ENCODE measurements at regions not wholly inside any gene's neighbourhood (a gene's known extent, or its start where the extent isn't known, plus 50 kb on each side); places are given as distances from the start of the nearest gene placed in this dataset.
"Not testable (repeated sequence)": the region's sequence is repeated elsewhere in the genome, so short reads cannot be mapped to it uniquely, and the experiment has no call there.

DNA sequence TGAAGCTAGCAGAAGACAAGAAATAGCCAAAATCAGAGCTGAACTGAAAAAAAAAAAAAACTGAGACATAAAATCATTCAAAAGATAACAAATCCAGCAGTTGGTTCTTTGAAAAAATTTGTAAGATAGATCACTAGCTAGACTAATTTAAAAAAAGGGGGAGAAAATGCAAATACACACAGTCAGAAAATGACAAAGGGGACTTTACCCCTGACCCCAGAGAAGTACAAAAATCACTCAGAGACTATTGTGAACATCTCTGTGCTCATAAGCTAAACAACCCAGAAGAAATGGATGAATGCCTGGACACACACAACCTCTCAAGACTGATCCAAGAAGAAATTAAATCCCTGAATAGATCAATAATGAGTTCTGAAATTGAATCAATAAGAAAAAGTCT is 914.3 kb upstream of the API5 start:
- peaks cover 3% of the 10 kb centered on the region for H3K9me3 ChIP-seq (ENCODE audit: control insufficient read depth, low read length)
- H3K4me1 ChIP-seq (ENCODE audit: control insufficient read depth, insufficient read depth, low read length), result no peaks in the 10 kb centered on the region
- no peak overlapping the region for H3K4me3 ChIP-seq (ENCODE audit: low read length)
- no peaks in the 10 kb centered on the region for H3K27me3 ChIP-seq (replicated peaks; ENCODE audit: control insufficient read depth, insufficient read depth, low read length)
- no peak overlapping the region for H3K9ac ChIP-seq (ENCODE audit: low read length)
- no peaks in the 10 kb centered on the region for H3K36me3 ChIP-seq (ENCODE audit: control insufficient read depth, insufficient read depth, low read length, severe bottlenecking)
- no peak for DNase-seq (ENCODE audit: low read depth)

DNA sequence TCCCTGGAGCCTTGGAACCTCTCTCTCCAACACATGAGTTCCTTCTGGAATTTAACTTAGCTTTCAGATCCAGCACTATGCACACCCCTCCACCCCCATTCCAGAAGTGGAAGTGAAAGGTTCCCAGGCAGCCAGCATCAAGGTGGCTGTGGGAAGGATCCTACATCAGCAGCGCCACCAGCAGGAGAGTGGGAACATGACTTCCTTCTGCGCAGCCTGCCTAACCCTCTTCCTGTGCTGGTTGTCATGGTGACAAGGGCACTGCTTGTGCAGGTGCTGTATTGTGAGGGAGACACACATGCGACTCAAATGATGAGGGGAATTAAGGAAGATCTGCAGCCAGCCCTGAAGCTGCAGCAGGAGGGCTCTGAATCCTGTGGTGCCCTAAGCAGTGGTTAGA is 904.5 kb upstream of the API5 start:
- Histone ChIP-seq H3K27me3 (replicated peaks; ENCODE audit: control insufficient read depth, insufficient read depth, low read length) (peaks cover 3% of the 10 kb centered on the region), H3K4me3 (ENCODE audit: low read length) (no peak overlapping the region), H3K4me1 (ENCODE audit: control insufficient read depth, insufficient read depth, low read length) (no peaks in the 10 kb centered on the region), H3K36me3 (ENCODE audit: control insufficient read depth, insufficient read depth, low read length, severe bottlenecking) (no peaks in the 10 kb centered on the region), H3K9ac (ENCODE audit: low read length) (no peak overlapping the region), H3K9me3 (ENCODE audit: control insufficient read depth, low read length) (no peaks in the 10 kb centered on the region)
- no peak for DNase-seq (ENCODE audit: low read depth)

DNA sequence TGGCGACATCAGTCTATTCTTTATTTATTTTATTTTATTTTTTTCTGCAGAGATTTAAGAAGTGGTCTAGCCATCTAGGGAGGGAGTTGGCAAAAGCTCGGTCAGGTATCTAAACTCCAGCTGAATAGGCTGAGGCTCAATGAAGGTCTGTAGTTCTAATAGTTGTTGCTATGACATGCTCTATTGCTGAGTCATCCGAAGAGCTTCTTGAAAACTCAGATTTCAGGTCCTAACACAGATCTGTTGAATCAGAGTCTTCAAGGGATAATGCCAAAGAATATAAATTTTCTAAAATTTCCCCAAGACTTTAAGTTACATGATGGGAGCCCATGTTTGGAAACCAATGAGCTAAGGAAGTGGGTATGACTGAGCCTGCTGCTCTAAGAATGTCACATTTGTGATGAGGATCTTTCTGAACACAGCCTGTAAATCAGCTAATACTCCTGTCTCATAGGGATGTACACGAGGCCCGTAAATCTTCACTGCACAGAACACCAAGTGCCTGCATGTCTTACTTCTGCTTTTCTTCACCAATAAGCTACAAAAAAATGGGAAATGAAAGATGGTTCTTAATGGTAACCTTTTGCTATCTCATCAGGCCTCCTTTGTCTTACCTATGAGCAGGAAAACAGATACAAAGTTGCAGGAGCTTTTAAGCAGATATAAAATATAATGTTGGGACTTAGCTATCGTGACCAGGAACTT is 901.4 kb upstream of the API5 start:
- H3K9ac ChIP-seq (ENCODE audit: low read length), result no peak overlapping the region
- H3K36me3 ChIP-seq (ENCODE audit: control insufficient read depth, insufficient read depth, low read length, severe bottlenecking), result no peaks in the 10 kb centered on the region
- DNase-seq (ENCODE audit: low read depth), result no peak
- no peaks in the 10 kb centered on the region for H3K4me1 ChIP-seq (ENCODE audit: control insufficient read depth, insufficient read depth, low read length)
- peaks cover 3% of the 10 kb centered on the region for H3K27me3 ChIP-seq (replicated peaks; ENCODE audit: control insufficient read depth, insufficient read depth, low read length)
- H3K4me3 ChIP-seq (ENCODE audit: low read length), result no peak overlapping the region
- no peaks in the 10 kb centered on the region for H3K9me3 ChIP-seq (ENCODE audit: control insufficient read depth, low read length)

DNA sequence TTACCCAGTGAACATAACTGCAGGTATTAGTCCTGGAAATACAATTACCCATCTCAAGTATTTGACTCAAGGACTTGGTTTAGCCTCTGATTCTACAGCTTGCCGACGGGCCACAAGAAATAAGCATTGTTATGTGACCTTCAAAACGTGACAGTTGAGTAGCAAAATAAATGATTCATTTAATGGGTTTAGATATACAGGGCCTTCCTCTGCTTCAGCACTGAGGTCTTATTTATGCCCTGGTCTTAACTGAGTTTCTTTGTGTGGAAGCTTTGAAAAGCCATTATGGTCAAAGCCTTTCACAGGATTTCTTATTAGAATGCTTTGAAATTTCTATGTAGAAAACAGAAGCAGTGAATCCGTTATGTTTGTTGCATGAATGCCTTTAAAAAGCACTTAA is 899.2 kb upstream of the API5 start:
- Histone ChIP-seq H3K4me1 (ENCODE audit: control insufficient read depth, insufficient read depth, low read length) (no peaks in the 10 kb centered on the region), H3K9me3 (ENCODE audit: control insufficient read depth, low read length) (no peaks in the 10 kb centered on the region), H3K9ac (ENCODE audit: low read length) (no peak overlapping the region), H3K27me3 (replicated peaks; ENCODE audit: control insufficient read depth, insufficient read depth, low read length) (no peaks in the 10 kb centered on the region), H3K4me3 (ENCODE audit: low read length) (no peak overlapping the region), H3K36me3 (ENCODE audit: control insufficient read depth, insufficient read depth, low read length, severe bottlenecking) (no peaks in the 10 kb centered on the region)
- DNase-seq (ENCODE audit: low read depth), result no peak

DNA sequence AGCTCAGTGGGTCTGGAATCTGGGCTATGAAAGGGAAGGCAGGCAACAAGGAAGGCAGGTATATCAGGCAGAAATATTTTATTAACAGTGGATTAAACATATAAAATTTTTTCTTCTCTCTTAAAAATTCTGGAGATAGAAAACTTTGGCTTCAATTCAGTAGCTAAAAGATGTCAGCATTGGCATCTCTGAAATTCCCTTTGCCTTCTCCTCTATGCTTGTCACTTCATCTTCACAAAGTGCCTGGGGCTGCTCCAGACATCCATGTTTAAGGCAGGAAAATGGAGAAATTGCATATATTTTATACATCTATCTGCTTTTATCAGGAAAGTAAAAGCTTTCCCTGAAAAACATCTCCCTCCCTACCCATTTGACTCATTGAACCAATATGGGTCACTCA is 894.1 kb upstream of the API5 start:
- no peaks in the 10 kb centered on the region for H3K4me1 ChIP-seq (ENCODE audit: control insufficient read depth, insufficient read depth, low read length)
- no peaks in the 10 kb centered on the region for H3K36me3 ChIP-seq (ENCODE audit: control insufficient read depth, insufficient read depth, low read length, severe bottlenecking)
- no peak overlapping the region for H3K9ac ChIP-seq (ENCODE audit: low read length)
- H3K9me3 ChIP-seq (ENCODE audit: control insufficient read depth, low read length), result no peaks in the 10 kb centered on the region
- no peak for DNase-seq (ENCODE audit: low read depth)
- H3K4me3 ChIP-seq (ENCODE audit: low read length), result no peak overlapping the region
- no peaks in the 10 kb centered on the region for H3K27me3 ChIP-seq (replicated peaks; ENCODE audit: control insufficient read depth, insufficient read depth, low read length)

DNA sequence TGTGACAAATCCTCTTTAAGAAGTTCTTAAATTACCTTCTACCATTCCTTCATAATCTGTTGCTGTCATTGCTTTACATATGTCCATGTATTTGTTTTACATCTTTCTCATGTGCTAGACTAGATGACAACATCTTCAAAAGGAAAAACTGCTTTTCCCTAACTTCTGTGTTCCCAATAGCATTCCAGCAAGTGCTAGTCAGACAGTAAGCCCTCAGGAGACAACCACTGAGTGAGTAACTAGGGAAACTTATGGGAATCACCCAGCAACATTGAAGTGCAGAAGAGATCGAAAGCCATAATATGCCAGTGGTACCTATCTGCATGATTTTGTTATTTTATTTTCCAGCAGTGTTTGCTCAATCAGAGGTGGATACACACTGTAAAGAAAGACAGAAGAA is 889.7 kb upstream of the API5 start:
- no peak for DNase-seq (ENCODE audit: low read depth)
- Histone ChIP-seq H3K4me3 (ENCODE audit: low read length) (no peak overlapping the region), H3K27me3 (replicated peaks; ENCODE audit: control insufficient read depth, insufficient read depth, low read length) (no peaks in the 10 kb centered on the region), H3K4me1 (ENCODE audit: control insufficient read depth, insufficient read depth, low read length) (no peaks in the 10 kb centered on the region), H3K36me3 (ENCODE audit: control insufficient read depth, insufficient read depth, low read length, severe bottlenecking) (no peaks in the 10 kb centered on the region), H3K9ac (ENCODE audit: low read length) (no peak overlapping the region), H3K9me3 (ENCODE audit: control insufficient read depth, low read length) (no peaks in the 10 kb centered on the region)

DNA sequence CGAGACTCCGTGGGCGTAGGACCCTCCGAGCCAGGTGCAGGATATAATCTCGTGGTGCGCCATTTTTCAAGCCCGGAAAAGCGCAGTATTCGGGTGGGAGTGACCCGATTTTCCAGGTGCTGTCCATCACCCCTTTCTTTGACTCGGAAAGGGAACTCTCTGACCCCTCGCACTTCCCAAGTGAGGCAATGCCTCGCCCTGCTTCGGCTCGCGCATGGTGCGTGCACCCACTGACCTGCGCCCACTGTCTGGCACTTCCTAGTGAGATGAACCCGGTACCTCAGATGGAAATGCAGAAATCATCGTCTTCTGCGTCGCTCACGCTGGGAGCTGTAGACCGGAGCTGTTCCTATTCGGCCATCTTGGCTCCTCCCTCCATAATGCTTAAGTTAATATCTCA is 876.9 kb upstream of the API5 start:
- not testable (repeated sequence) for H3K9me3 ChIP-seq (ENCODE audit: control insufficient read depth, low read length); H3K4me1 ChIP-seq (ENCODE audit: control insufficient read depth, insufficient read depth, low read length); H3K36me3 ChIP-seq (ENCODE audit: control insufficient read depth, insufficient read depth, low read length, severe bottlenecking); DNase-seq (ENCODE audit: low read depth); H3K4me3 ChIP-seq (ENCODE audit: low read length); H3K9ac ChIP-seq (ENCODE audit: low read length); H3K27me3 ChIP-seq (replicated peaks; ENCODE audit: control insufficient read depth, insufficient read depth, low read length)

DNA sequence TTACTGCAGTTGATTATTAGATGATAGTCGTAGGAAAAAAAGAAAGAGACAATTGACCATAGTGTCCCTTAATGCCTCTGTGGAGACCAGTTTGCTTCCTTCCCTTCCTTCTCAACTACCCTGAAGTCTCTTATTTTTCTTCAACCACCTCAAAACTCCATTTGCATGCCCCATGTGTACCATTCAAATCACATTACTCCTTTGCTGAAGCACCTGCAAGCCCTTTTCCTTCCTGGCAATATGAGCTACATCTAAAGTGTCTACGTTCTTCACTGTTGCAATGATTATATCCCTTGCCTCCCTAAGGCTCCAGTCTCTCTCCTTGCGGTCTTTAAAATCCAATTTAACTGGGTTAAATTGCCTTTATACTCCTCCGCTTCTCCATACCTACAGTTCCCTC is 867.4 kb upstream of the API5 start:
- Histone ChIP-seq H3K9ac (ENCODE audit: low read length) (no peak overlapping the region), H3K27me3 (replicated peaks; ENCODE audit: control insufficient read depth, insufficient read depth, low read length) (no peaks in the 10 kb centered on the region), H3K4me3 (ENCODE audit: low read length) (no peak overlapping the region), H3K4me1 (ENCODE audit: control insufficient read depth, insufficient read depth, low read length) (no peaks in the 10 kb centered on the region), H3K36me3 (ENCODE audit: control insufficient read depth, insufficient read depth, low read length, severe bottlenecking) (no peaks in the 10 kb centered on the region), H3K9me3 (ENCODE audit: control insufficient read depth, low read length) (peaks cover 18% of the 10 kb centered on the region)
- no peak for DNase-seq (ENCODE audit: low read depth)

DNA sequence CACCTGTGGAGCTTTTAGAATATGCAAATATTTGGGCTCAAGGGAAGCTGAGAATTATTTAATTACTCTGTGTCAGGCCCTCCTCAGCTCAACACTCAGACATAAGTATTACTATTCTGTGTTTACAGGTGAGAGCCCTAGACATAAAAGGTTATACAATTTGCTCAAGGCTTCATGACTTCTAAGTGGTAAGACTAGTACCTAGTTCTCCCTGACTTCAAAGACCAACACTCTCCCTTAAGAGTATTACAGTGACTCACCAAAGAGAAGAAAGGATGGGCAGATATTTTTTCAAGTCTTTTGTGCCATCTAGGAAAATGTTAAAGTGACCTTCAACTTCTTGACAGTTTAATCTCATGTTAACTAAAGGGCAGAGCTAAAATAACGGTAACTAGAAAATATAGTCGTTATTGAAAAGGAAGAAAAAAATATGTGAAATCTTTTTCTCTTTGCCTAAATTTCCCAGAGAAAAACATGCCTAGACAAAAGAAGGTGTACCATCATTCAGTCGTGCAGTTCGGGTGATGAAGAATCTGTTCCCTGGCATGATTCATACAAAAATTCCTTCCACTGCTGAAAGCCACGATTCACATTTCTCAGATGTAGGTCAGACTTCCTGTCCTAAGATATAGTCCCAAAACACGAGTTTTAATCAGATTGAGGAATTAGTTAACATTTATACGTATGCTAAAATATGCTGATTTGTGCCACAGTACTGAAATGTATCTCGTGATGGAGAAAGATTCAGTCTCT is 849.1 kb upstream of the API5 start:
- no peak overlapping the region for H3K9ac ChIP-seq (ENCODE audit: low read length)
- H3K4me3 ChIP-seq (ENCODE audit: low read length), result no peak overlapping the region
- no peak for DNase-seq (ENCODE audit: low read depth)
- H3K27me3 ChIP-seq (replicated peaks; ENCODE audit: control insufficient read depth, insufficient read depth, low read length), result no peaks in the 10 kb centered on the region
- H3K36me3 ChIP-seq (ENCODE audit: control insufficient read depth, insufficient read depth, low read length, severe bottlenecking), result no peaks in the 10 kb centered on the region
- no peaks in the 10 kb centered on the region for H3K9me3 ChIP-seq (ENCODE audit: control insufficient read depth, low read length)
- no peaks in the 10 kb centered on the region for H3K4me1 ChIP-seq (ENCODE audit: control insufficient read depth, insufficient read depth, low read length)

DNA sequence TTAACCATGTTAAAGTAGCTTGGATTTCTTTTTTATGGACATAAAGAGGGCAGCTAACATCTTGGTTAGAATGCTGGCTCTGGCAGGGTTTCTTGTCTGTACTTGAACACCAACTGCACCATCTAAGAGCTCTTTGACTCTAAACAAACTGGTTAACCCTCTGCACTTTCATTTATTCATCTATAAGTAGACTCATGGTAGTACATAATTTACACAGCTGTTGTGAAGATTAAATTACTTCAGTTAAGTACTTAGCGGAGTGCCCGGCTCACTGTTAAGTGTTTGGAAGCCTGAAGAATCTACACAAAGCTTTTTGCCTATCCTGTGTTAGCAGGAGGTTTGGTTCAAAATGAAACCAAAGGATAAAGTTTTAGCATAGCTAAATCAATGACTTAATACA is 846.2 kb upstream of the API5 start:
- DNase-seq (ENCODE audit: low read depth), result no peak

DNA sequence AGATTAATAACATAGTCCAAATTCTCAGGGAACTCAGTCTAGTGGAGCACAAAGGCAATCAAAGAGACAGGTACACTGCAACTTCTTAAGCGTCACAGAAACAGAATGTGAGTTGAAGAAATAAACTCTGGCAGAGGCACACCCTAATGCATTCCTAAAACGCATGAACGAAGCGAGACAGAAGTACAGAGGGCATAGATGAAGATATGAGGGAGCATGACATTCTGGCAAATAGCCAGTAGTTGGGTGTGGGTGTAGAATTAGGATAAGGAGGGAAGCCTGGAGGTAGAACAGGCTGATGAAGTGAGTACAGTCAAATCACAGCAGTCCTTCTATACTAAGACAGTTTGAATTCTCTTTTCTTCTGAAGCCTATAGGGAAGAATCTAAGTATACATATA is 838.7 kb upstream of the API5 start:
- no peak for DNase-seq (ENCODE audit: low read depth)
- H3K36me3 ChIP-seq (ENCODE audit: control insufficient read depth, insufficient read depth, low read length, severe bottlenecking), result no peaks in the 10 kb centered on the region
- no peaks in the 10 kb centered on the region for H3K27me3 ChIP-seq (replicated peaks; ENCODE audit: control insufficient read depth, insufficient read depth, low read length)
- no peak overlapping the region for H3K9ac ChIP-seq (ENCODE audit: low read length)
- H3K4me3 ChIP-seq (ENCODE audit: low read length), result no peak overlapping the region
- H3K9me3 ChIP-seq (ENCODE audit: control insufficient read depth, low read length), result no peaks in the 10 kb centered on the region
- H3K4me1 ChIP-seq (ENCODE audit: control insufficient read depth, insufficient read depth, low read length), result no peaks in the 10 kb centered on the region

More for the DNA sequence above, 846.2 kb upstream of the API5 start:
- H3K4me1 ChIP-seq (ENCODE audit: control insufficient read depth, insufficient read depth, low read length), result no peaks in the 10 kb centered on the region
- H3K4me3 ChIP-seq (ENCODE audit: low read length), result no peak overlapping the region
- no peaks in the 10 kb centered on the region for H3K27me3 ChIP-seq (replicated peaks; ENCODE audit: control insufficient read depth, insufficient read depth, low read length)
- no peak overlapping the region for H3K9ac ChIP-seq (ENCODE audit: low read length)
- no peaks in the 10 kb centered on the region for H3K36me3 ChIP-seq (ENCODE audit: control insufficient read depth, insufficient read depth, low read length, severe bottlenecking)
- H3K9me3 ChIP-seq (ENCODE audit: control insufficient read depth, low read length), result no peaks in the 10 kb centered on the region

DNA sequence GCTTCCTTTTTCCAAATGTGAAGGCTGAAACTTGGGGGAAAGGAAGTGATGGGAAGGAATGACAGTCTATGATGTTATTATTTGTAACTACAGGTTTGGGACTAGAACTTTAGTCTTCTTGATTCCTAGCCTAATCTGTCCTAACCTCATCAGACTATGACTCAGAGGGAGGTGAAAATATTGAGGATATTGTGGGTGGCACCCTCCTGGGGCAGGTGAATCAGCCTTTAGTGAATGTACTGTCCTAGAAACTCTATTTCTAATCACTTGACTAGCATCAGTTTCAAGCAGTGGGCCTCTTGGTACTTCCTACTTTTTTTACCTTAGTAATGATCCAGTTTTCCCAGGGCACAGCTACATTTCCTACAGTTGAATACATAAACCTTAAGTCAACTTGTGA is 829.0 kb upstream of the API5 start:
- H3K9me3 ChIP-seq (ENCODE audit: control insufficient read depth, low read length), result no peaks in the 10 kb centered on the region
- DNase-seq (ENCODE audit: low read depth), result no peak
- H3K27me3 ChIP-seq (replicated peaks; ENCODE audit: control insufficient read depth, insufficient read depth, low read length), result no peaks in the 10 kb centered on the region
- H3K4me1 ChIP-seq (ENCODE audit: control insufficient read depth, insufficient read depth, low read length), result no peaks in the 10 kb centered on the region
- H3K9ac ChIP-seq (ENCODE audit: low read length), result no peak overlapping the region
- no peak overlapping the region for H3K4me3 ChIP-seq (ENCODE audit: low read length)
- no peaks in the 10 kb centered on the region for H3K36me3 ChIP-seq (ENCODE audit: control insufficient read depth, insufficient read depth, low read length, severe bottlenecking)
